Left renal pelvis (tissue), 4 donors: ENCODE measurements at regions not wholly inside any gene's neighbourhood (a gene's known extent, or its start where the extent isn't known, plus 50 kb on each side); places are given as distances from the start of the nearest gene placed in this dataset.
"Not testable (repeated sequence)": the region's sequence is repeated elsewhere in the genome, so short reads cannot be mapped to it uniquely, and the experiment has no call there.

Experiments used
- DNase-seq, 4 donors: peaks; one replicate each; pipeline ENCODE4 v3.0.0-alpha.2; 2013; ENCODE audit warnings: low read depth in 4 of 4, low spot score in 3 of 4

DNA sequence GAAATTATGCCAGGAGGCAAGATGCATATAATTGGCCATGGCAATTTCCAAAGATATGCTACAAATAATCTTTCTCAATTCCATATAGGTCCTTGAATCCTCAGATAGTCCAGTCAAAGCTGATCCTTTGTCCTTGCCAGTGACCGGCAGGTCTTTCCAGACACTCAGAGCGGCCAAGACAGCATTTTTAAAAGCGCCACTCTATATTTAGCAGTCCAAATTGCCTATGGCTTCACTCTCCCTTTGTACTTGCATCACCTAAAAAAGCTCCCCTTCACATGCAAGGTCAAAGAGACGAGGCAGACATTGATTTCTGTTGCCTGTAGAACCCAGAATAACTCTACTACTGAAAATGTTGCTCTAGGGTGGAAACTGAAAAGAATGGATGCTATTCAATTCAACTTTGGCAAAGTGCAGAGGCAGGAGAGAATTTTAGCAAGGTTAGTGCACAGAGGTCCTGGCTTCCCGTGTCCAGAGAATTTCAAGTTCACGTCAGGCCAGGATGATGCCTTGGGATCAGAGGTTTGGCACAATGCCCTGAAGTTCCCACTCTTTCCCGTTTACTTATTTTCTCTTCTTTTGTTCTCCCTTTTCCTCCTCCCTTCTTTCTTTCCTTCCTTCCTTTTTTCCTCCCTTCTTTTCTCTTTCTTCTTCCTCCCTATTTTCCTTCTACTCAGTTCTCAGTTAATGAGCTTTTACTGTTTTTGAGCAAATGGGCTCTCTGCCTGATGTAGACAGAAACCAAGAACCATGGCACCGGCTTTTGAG, 108.5 kb downstream of the KCNK1 start:
- DNase-seq, result no peak

DNA sequence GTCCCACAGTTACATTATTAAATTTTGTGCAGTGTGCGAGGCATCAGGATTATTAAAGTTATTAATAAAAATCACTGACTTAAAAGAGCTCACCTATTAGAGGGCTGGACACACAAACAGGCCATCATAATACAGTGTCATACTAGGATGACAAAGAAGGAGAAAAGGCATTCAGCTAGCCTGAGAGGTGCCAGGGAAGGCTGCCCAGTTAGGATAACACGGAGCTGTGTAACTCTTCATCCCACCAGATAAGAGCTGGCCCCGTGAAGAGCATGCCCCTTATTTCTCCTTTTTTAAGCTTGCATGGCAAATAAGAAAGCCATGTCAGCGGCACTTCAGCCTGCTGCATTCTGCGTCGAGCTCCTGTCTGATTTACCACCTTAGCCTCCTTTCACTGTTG, 109.5 kb downstream of the KCNK1 start:
- DNase-seq, result no peak

DNA sequence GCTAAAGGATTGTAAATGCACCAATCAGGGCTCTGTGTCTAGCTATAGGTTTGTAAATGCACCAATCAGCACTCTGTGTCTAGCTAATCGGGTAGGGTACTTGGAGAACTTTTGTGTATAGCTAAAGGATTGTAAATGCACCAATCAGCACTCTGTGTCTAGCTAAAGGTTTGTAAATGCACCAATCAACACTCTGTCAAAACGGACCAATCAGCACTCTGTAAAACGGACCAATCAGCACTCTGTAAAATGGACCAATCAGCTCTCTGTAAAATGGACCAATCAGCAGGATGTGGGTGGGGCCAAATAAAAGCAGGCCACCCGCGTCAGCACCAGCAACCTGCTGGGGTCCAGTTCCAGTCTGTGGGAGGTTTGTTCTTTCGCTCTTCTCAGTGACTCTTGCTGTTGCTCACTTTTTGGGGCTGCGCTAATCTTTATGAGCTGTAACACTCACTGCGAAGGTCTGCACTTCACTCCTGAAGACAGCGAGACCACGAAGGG, 110.3 kb downstream of the KCNK1 start:
- not testable (repeated sequence) for DNase-seq

DNA sequence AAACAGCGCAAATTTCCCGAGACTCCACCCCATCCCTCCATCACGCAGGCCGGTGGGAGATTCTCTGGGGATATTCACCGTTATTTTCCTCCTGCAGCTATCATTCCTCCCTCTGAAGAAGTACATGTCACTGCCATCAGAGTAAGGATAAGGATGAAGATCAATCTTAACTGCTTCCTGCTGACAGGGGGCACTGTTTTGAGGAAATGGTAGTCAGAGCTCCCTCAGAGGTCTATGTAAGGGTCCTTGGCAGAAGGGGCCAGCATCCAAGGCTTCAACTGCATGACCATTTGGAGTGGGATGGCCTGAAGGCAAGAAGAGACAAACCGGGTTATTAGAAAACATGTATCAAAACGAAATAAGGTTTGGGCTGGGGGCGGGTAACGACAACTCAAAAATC, 111.5 kb downstream of the KCNK1 start:
- DNase-seq, result no peak

DNA sequence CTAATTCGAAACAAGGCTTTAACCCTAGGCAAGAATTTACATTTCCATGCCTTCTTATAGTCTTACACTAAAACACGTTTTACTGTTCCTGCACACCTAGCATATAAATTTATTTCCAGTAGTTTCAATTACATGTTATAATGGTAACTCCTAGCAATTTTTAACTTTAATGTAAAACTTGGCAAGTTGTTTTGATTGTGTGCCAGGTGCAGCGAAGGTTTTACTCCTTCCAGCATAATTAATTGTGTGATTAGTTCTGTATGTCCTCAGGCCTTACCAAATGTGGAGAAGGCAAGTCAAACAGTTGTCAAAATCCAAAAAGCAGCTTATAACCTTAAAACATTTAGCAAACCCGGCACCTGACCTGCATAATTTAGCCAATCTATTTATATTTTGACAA, 114.8 kb downstream of the KCNK1 start:
- DNase-seq, result no peak

DNA sequence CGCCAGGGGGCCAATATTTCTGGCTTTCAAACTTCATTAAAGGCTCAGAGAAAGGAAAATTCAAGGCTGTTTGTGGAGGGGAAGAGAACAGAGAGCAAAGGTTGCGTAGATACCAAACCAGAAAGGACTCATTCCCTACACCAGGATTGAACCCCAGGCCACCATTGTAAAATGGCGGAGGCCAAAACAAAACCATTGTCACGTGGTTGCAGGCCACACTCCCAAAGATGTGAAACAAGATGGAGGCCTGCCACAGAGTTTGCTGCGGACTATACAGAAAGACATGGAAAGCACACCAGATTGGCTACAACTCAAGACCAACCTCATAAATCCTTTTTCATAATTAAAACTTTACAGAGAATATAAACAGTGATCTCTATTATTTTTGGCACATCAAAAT, 116.5 kb downstream of the KCNK1 start:
- DNase-seq, result no peak

DNA sequence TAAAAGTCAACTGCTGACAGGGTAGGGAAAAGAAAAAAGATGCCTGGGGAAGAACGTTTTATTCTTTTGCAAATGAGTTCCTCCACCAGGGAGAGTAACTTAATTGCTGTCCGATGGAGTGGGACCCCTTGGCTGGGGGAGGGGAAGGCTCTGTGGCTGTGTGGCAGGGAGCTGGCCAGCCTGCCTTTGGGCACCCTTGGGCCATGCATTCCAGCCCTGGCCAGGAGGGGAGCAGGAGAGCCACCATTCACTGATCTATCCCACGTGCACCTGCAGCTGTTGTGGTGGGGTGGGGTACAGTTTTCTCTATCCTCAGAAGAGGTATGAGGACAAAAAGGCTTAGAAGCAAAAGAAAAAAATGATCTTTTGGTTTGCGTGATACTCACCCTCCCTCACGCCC, 116.9 kb downstream of the KCNK1 start:
- no peak for DNase-seq

DNA sequence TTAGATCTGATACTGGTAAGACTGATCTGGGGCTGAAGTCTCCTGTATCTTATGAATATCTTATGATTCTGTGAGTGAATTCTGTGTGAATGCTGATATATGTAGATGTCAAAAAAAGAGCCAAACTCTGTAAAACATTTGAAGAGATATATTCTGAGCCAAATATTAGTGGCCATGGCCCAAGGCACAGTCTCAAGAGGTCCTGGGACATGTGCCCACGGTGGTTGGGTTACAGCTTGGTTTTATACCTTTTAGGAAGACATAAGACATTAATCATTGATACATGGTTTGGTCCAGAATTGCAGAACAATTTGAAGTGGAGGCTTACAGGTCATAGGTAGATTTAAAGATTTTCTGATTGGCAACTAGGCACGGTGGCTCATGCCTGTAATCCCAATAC, 118.3 kb downstream of the KCNK1 start:
- DNase-seq, result no peak

DNA sequence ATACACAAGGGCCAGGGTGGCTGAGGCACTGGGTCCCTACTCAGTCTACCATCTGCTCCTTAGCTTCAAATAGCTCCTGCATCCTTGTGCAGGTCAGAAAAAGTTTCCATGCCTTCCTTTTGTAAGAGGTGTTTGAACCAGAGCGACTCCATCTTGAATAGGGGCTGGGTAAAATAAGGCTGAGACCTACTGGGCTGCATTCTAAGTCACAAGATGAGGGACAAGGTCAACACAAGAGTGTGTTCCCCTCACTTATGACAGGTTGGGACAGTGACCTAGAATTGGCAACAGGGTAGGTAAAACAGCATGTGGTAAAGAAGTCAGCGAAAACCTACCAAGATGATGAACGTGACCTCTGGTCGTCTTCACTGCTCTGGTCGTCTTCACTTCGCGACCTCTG, 120.5 kb downstream of the KCNK1 start:
- DNase-seq, result no peak

DNA sequence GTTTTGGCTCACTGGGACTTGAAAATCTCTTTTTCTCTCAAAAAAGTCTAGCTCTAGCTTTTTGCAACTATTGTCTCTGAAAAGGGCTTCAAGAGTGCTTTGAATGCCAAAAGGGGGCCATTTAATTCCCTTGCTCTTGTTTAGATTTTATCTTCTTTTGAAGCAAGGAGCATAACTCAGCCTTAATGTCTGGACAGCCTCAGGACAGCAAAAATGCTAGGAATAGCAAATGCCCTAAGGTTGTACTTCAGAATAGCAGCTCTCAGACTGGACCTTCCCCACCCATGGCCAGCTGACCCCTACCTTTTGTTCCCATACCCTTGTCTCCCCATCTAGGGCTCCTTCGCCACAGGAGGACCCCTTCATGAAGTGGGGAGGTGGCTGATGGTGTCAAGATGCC, 121.4 kb downstream of the KCNK1 start:
- DNase-seq, result no peak

DNA sequence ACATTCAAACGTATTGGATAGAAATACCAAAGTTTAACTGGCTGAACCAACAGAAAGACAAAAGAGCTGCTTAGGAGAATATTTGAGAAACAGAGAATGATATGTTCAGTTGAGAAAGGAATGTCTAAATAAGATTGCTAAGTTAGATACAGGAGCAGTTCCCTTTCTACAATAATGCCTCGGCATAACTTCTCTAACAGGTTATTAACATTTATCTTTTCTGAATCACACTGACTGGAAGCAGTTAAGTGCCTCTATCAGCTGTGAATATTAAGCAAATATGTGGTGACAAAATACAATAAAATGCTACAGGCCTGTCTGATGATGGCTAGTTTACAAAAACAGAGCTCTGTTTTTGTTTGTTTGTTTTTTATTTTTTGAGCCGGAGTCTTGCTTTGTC, 121.9 kb downstream of the KCNK1 start:
- DNase-seq, result no peak

DNA sequence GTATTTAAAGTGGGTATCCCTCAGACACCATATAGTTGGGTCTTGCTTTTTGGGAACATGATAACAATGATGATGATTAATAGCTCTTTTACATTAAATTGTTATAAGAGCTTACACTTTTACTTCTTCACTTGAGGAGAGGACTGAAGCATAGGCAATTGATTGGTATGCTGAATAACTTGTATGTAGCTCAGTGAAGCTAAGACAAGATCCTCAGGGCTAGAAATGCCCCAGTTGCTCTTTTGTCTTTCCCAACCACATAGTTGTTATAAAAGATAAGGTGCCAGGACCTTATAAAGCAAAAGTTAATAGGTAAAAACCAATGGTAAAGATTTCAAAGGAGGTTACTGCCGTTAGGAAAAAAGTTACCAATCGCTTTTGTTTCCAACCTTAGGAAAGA, 123.4 kb downstream of the KCNK1 start:
- DNase-seq, result no peak

DNA sequence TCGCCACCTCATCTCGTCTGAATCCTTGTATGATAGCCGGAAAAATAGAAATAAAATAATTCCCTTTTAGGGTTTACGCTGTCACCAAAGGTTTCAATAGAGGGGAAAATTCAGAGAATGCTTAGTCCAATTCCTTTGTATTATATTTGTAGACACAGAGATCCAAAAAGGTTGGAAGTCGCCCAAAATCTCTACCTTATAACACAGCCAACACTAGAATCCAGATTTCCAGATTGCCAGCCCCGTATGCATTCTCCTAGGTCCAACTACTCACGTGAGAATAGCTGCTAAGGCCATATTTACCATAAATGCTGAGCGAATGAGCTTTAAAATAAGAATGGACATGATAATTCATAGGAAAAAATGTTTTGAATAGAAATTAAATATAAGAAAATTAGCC, 124.5 kb downstream of the KCNK1 start:
- DNase-seq, result no peak

DNA sequence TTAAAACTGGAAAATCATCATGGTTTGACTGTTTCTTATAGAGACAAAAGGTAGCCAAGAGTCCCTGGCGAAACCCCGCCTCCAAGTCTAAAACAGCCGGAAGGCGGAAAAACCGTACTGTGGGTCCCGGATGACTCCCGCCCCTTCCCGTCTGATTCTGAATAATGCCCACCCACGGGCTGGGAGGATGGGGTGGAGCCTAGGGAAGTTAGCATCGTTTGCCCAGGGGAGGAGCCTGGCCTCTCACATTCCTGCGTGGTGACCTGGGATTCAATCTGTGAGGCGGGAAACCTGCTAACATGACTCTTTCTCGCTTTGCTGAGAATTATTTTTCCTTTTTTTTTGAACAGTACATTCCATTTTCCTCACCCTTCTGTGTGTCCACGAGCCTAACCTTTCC, 124.9 kb downstream of the KCNK1 start:
- no peak for DNase-seq

DNA sequence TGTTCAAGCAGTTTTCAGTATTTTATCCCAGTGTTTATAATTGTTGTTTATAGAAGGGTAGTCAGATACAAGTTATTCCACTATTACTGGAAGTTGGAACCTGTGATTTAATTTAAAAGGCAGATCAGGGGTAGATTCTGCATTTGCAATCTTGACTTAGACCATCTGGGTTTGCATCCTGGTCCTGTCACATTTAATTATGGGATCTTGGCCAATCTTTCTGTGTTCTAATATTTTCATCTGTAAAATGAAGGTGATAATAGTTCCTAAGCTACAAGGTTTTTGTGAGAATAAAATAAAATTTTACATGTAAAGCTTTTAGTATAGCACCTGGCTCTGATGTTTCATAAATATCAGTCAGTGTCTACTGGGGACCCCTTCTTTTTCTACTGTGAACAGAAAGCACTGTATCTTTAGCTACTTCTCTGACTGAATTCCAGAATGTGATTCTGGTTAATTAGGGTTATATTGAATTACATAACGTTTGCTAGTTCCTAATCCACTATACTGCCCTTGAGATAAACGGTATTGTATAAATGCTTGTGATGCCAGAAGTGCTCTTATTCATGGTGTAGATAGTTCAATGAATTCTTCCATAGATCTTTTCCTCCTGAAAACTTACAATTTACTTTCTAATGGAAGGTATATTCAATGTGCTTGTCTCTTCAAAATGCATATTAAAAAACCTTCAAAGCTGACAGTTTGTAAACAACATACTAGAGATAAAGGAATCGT, 131.0 kb downstream of the KCNK1 start:
- DNase-seq, result no peak

DNA sequence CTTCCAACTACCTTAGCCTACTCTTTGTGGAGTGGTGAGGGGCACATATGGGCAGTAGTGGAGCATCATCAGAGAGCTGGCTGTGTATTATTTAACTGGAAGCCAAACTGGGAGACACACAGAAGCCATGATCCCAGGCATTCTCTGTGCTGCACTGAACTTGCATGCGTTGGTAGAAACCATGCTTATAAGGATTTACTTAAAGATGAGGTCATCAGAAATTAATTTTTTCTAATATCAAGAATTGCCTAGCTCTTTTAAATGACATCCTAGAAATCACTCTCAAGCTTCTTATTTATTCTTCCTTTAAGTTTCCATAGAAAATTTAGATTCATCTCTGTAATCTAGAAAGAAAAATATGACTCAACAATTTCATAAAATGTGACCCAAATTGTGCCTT, 136.2 kb downstream of the KCNK1 start:
- no peak for DNase-seq

DNA sequence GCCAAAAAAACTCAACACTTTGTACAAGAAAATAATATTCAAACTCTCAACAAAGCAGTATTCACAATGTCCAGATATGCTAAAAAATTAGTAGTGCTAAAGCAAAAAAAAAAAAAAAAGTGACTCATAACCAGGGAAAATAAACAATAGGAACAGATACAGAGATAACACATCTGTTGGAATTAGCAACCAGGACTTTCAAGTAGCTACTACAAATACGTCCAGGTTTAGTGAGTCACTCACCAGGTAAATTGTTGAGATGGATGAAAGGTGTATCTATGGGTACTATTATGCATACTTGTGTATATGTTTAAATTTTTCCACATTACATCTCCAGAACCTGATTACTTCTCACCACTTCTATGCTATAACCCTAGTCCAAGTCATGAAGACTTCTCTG, 144.8 kb upstream of the SLC35F3 start:
- DNase-seq, result no peak

DNA sequence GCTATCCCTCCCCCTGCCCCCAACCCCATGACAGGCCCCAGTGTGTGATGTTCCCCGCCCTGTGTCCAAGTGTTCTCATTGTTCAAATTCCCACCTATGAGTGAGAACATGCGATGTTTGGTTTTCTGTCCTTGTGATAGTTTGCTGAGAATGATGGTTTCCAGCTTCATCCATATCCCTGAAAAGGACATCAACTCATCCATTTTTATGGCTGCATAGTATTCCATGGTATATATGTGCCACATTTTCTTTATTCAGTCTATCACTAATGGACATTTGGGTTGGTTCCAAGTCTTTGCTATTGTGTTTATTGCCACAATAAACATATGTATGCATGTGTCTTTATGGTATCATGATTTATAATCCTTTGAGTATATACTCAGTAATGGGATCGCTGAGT, 140.2 kb upstream of the SLC35F3 start:
- not testable (repeated sequence) for DNase-seq

DNA sequence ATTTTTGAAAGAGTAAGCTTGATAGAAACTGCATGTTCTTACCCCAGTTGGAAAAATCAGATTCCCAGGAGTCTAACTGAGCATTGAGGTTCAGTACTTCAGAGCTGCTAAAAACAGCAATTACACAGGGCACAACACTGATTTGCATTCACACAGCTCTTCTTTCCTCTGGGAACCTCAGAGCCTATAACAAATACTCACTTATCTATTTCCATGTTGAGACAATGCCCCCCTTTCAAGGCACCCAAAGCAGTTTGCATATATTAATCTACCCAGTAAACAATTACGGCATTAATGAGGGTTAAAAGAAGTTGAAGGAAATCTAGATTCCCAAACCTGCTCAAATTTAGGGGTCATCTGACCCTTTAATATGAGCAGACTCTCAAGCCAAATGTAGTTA, 126.9 kb upstream of the SLC35F3 start:
- DNase-seq, result no peak

DNA sequence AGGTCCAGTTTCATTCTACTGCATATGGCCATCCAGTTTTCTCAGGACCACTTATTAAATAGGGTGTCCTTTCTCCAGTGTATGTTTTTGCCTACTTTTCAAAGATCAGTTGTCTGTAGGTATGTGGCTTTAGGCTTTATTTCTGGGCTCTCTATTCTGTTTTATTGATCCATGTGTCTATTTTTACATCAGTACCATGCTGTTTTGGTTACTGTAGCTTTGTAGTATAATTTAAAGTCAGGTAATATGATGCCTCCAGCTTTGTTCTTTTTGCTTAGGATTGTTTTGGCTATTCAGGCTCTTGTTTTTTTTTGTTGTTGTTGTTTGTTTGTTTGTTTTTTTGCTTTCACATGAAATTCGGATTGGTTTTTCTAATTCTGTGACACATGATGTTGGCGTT, 124.4 kb upstream of the SLC35F3 start:
- DNase-seq, result no peak

DNA sequence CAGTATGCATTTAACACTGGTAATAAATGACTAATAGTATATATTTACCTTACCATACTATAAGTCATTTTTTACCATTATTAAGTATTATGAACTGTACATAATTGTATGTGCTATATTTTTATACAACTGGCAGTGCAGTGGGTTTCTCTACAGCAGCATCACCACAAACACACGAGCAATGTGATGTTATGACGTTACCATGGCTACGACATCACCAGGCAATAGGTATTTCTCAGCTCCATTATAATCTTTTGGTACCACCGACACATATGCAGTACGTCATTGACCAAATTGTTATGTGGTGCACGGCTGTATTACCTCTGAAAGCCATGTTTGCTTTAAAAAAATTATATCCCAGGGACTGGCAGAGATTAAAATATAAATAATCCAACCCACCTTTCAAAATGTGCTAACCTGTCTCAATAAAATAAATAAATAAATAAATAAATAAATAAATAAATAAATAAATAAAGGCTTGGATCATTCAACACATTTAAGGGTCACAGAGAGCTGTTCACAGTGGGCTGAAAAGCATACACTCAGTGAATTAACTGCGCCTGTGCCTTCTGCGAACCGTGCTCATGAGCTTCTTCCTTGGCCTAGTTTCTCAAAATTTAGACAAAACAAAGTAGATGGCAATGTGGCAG, 121.4 kb upstream of the SLC35F3 start:
- no peak for DNase-seq

DNA sequence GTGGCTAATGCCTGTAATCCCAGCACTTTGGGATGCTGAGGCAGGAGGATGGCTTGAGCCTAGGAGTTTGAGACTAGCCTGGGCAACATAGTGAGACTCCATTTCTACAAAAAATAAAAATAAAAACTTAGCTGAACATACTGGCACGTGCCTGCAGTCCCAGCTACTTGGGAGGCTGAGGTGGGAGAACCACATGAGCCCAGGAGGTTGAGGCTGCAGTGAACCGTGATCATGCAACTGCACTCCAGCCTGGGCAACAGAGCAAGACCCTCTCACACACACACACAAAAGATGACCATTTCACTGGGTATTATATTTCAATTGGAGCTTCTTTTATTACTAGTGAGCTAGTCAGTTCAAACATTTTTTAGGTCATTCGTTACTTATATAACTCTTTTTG, 116.9 kb upstream of the SLC35F3 start:
- no peak for DNase-seq
